ENCODE measurements at regions not wholly inside any gene's neighbourhood (a gene's known extent, or its start where the extent isn't known, plus 50 kb on each side); places are given as distances from the start of the nearest gene placed in this dataset.

- DNase-seq (ENCODE audit: low read depth) = peak; percentile 18
Observed at GRCh38 chr10:59595593-59595992, 114.1 kb downstream of the SLC16A9 start.

- DNase-seq (ENCODE audit: low read depth) = no peak
Observed at GRCh38 chr10:59593768-59594167, 115.9 kb downstream of the SLC16A9 start.

DNA sequence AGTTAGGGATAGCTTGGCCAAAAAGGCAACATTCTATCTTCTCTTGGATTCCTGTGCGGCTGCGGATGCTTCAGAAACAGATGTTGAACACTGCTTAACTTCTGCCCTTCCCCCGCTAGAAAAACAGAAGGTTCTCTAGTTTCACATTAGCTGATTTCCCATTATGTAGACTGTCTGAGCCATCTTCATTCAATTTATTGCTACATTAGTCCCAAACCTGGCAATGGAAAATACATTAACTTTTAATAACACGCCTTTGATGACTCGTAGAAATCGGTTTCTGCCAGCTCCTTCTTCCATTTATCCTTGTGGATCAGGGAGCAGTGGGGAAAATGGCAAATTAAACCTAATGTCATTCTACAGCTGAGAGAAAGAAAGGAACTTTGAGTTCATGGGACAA lies 119.9 kb downstream of the SLC16A9 start:
- DNase-seq (ENCODE audit: low read depth) = no peak

DNA sequence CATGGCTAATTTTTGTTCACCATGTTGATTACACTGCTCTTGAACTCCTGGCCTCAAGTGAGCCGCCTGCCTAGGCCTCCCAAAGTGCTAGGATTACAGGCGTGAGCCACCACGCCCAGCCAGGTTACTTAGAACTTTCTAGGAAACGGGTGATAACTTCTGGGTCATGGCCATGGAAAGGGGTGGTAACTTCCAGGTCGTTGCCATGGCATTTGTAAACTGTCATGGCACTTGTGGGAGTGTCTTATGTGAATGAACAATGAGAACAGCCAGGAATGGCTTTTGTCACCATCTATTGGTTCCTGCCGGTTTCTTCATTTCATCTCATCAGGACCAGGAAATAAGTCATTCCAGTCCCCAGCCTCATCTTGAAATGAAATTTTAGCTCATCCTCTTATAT lies 120.9 kb downstream of the SLC16A9 start:
- no peak for DNase-seq (ENCODE audit: low read depth)

GRCh38 chr10:59587756-59588140 lies 121.9 kb downstream of the SLC16A9 start:
- no peak for DNase-seq (ENCODE audit: low read depth)

- DNase-seq (ENCODE audit: low read depth) = no peak
Observed at GRCh38 chr10:59587083-59587755, 122.4 kb downstream of the SLC16A9 start.

DNA sequence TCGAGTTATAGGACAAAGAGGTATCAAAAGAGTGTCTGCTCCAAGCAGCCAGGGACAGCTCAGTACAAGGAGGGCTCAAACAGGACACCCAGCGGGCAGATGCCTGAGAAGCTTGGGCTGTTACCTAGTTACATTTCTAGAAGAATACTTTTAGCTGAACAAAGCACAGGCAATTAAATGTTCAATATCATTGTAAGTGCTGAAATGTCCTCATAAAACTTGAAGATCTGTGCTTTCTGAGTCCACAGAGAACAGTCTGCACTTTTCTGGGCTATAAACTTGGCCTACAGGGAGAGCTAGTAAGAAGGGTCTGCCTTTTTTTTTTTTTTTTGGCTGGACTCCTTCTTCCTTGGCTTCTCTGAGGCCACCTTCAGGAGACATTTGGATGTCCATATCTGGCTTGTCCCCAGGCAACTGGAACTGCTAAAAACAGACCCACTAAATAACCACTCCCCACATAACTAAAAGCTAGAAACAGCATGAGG lies 123.2 kb downstream of the SLC16A9 start:
- DNase-seq (ENCODE audit: low read depth) = no peak

GRCh38 chr10:59585046-59585700 lies 124.5 kb downstream of the SLC16A9 start:
- no peak for DNase-seq (ENCODE audit: low read depth)

GRCh38 chr10:59582780-59583179 lies 126.9 kb downstream of the SLC16A9 start:
- DNase-seq (ENCODE audit: low read depth) = no peak

DNA sequence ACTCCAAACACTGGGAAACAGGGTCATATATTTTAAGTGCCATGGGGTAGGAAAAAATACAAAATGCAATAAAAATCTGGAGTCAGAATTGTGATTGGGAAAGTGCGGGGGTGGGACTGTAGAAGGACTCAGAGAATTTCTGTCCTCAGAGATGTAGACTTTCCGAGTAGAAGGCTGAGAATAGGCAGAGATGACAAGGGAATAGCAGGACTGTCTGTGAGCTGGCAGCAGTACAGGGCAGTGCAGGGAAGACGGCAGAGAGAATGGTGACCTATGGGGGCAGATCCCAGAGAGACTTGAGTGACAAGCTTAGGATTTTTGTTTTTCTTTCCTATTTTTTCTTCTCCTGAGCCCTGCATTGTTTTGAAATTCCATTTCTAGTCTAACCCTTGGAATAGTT lies 127.6 kb downstream of the SLC16A9 start:
- DNase-seq (ENCODE audit: low read depth) = no peak

DNA sequence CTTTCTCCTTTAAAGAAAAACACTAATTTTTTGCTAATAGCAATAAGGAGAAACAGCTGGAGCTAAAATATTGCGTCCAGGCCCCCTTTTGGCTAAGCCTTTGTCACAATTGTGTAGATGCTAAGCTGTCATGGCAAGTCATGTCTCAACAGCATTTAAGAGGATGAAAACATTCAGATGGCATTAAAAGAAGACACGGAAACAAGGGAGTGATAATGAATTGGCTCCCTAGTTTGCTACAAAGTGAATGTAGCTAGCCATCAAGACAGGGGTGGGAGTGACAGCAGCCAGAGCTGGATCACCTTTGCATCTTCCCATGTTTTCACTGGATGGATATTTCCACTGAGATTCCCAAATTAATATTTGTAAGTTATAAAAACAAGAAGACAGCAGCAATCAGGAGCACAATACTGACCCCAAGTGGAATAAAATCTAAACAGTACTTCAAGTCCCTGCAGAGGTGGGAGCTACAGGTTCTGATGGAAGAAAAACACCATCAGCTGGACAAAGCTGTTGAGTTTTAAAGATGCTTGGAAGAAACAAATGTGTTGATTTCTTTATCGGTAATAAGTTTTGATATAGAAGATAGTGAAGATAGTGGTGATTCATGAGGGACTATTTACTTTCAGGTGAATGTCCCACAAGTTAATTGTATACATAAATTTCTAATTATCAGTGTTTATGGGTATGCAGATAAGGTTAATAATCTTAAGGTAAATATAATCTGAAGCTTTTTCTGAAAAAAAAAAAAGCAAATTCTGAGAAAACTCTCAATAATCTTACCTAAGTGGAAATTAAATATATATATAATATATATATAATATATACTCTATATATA lies 129.4 kb downstream of the SLC16A9 start:
- DNase-seq (ENCODE audit: low read depth) = peak; percentile 17

DNA sequence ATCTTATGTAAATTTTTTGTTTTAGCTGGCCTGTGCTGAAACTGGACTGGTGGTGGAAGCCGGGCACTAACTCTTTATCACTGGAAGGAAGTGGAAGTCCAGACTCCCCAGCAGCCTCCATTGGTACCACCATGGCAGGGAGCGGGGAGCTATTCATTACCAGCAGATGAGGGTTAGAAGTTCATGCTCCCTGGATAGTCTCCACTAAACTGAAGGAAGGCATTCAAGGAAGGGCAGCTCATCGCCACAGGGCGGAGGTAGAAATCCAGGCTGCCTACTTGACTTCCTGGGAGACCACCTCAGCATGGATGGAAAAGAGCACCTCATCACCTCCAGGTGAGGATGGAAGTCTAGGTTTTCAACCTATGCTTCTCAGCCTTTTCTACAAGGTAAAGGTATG lies 130.9 kb downstream of the SLC16A9 start:
- DNase-seq (ENCODE audit: low read depth) = no peak

DNA sequence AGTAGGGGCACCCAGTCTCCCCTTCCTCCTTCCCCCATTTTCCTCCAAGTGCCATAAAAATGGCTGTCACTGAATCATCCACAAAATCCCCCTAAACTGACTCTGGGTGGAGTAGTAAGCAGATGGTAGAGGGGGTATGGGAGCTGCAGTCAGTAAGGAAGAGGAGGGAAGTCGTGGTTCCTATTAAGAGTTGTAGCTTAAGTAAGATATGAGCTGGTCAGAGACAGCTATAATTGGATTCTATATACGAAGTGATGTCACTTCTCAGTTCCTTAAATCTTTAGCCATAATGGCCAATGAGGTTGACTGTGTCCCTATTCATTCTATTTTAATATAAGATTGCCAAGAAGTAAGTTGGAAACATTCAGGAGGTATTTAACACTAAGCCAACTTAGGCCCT lies 131.7 kb downstream of the SLC16A9 start:
- DNase-seq (ENCODE audit: low read depth) = no peak

- DNase-seq (ENCODE audit: low read depth) = no peak
Observed at GRCh38 chr10:59575269-59575668, 134.4 kb downstream of the SLC16A9 start.

DNA sequence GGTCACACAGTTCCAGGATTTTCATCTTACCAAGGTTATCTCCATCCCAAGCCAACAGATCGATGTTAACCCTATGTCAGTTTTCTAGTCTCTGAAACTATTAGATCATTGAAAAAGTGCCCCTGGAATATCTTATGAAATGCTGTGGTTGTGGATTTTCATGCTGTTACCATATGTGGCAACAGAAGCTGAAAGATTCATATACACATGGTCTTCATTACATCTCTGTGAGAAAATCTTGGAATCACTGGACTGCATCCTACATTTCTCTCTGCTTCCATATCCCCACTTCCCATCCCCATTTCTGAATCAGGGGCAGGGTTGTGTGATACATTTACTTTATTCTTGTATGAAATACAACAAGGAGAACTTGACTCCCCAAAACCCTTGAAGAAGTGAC lies 146.1 kb downstream of the SLC16A9 start:
- no peak for DNase-seq (ENCODE audit: low read depth)

DNA sequence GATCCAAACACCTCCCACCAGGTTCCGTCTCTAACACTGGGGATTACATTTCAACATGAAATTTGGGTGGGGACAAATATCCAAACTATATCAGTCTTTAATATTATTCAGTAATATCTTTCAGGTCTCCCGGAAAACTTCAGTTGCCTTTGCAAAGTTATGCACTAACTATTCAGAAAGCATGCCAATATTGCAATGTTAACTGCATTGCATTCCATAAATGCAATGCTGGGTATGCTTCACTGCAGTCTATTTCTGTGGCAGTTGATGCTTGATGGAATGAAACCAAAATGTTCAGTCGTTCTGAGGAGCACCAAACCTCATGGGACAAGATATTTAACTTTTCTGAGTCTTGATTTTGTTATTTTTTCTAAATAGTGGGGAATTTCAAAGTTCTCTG lies 147.5 kb downstream of the SLC16A9 start:
- no peak for DNase-seq (ENCODE audit: low read depth)

GRCh38 chr10:59561477-59562121 lies 148.1 kb downstream of the SLC16A9 start:
- DNase-seq (ENCODE audit: low read depth) = no peak

- no peak for DNase-seq (ENCODE audit: low read depth)
Observed at GRCh38 chr10:59560990-59561389, 148.7 kb downstream of the SLC16A9 start.

DNA sequence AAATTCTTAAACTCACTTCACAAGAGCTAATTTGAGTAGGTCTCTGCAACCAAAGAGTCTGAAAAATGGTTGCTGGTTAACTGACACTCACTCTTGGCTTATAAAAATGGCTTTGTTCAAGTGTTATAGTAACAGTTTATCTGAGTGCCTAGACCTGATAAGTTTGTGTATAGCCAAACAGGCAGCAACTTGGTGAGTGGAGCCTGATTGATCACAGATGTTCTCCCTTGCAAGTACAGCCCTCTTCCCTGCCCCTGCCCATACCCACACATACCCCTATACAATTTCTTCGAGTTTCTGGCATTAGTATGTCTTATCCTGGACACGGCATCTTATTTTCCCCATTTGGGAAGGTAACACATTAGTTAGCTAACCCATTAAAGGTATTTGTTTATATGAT lies 149.5 kb downstream of the SLC16A9 start:
- no peak for DNase-seq (ENCODE audit: low read depth)

DNA sequence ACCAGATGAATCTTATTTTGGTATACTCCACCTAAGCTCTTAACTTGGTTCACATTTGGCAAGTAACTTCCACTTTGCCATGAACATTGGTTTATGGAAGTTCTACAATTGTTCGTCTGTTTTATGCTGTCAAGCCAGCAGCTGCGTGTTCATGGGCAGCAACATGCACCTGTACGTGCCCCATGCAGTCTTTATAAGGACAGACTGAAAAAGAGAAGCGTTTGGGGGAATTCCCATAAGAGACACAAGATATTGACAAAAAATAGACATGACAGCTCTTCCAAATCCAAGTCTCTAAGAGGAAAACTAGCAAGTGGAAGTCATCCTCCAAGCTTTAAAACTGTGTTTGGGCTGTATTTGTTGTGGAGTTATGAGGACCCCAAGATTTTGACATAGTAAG lies 151.6 kb downstream of the SLC16A9 start:
- no peak for DNase-seq (ENCODE audit: low read depth)

DNA sequence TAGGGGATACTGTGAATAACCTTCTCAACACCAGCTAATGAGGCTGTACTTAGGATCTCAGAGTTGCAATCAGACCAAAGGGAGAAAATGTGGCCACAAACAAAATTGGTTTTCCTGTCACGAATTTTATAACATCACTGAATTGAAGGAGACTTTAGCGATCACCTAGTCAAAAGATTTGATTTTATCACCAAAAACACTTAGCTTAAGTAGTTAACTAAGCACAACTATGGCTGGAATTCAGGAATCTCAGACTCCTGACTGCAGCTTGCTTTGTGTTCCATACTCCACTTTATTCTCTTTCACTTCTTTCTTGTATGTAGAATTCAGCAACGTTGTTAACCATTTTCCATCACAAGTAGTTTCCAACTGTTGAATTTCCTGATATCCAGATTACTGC lies 152.0 kb downstream of the SLC16A9 start:
- no peak for DNase-seq (ENCODE audit: low read depth)

GRCh38 chr10:59557052-59557451 lies 152.6 kb downstream of the SLC16A9 start:
- no peak for DNase-seq (ENCODE audit: low read depth)
